ENCODE measurements at regions not wholly inside any gene's neighbourhood (a gene's known extent, or its start where the extent isn't known, plus 50 kb on each side); places are given as distances from the start of the nearest gene placed in this dataset.

DNA sequence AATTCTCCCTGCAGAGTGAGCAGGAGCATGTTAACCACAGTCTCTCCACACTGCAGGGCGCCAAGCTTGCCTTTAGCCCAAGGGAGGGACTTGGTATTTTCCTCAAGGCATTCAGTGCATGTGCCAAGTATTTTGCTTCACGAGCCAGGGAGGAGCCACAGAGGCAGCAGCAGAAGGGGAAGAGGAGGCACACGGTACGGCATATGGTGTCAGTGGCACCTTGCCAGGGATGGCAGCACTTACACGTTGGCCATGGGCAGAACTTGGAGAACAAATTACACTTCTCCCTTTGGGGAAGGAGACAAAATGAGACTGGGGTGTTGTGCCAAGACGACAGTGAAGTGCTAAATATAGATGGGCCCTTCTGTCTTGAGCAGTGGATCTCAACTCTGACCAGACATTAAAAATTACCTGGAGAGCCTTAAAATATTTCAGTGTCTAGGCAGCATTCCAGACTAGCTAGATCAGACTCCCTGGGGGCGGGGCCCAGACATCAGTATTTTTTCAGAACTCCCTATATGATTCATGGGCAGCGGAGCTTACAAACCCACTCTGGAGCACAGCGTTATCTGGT, 155.8 kb downstream of the DRD1 start:
- no peaks in the 10 kb centered on the region for H3K9me3 Mint-ChIP-seq
- peak overlapping the region; percentile 21 for H3K27ac Mint-ChIP-seq
- H3K36me3 Mint-ChIP-seq: no peaks in the 10 kb centered on the region
- DNase-seq (ENCODE audit: extremely low spot score, unreplicated experiment): no peak
- H3K4me1 Mint-ChIP-seq (ENCODE audit: unreplicated experiment): peaks cover 9% of the 10 kb centered on the region
- H3K4me3 Mint-ChIP-seq: no peak overlapping the region
- peaks cover 3% of the 10 kb centered on the region for H3K27me3 Mint-ChIP-seq
- TF ChIP-seq, protein P1, sequence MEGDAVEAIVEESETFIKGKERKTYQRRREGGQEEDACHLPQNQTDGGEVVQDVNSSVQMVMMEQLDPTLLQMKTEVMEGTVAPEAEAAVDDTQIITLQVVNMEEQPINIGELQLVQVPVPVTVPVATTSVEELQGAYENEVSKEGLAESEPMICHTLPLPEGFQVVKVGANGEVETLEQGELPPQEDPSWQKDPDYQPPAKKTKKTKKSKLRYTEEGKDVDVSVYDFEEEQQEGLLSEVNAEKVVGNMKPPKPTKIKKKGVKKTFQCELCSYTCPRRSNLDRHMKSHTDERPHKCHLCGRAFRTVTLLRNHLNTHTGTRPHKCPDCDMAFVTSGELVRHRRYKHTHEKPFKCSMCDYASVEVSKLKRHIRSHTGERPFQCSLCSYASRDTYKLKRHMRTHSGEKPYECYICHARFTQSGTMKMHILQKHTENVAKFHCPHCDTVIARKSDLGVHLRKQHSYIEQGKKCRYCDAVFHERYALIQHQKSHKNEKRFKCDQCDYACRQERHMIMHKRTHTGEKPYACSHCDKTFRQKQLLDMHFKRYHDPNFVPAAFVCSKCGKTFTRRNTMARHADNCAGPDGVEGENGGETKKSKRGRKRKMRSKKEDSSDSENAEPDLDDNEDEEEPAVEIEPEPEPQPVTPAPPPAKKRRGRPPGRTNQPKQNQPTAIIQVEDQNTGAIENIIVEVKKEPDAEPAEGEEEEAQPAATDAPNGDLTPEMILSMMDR (conservative IDR thresholded peaks at IDR 0.05): no peak

DNA sequence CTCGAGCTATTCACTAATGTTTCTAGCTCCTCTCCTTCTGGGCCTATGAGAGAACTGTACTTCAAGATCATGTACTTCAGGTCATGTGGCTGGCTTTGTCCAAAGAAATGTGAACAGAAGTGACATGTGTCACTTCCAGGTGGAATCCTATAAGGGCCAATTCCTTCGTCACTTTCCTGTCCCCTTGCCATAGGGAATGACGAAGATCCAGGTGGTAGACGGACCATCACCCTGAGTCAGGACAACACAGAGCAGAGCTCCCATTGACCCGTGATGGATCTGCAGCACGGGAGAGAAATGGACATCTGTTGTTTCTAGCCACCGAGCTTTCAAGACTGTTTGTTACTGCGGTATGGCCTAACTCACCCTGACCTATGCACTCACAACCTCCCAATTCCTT, 157.0 kb downstream of the DRD1 start:
- Mint-ChIP-seq H3K9me3 (no peaks in the 10 kb centered on the region), H3K27ac (no peak overlapping the region), H3K27me3 (peaks cover 3% of the 10 kb centered on the region), H3K4me3 (no peak overlapping the region), H3K36me3 (no peaks in the 10 kb centered on the region), H3K4me1 (ENCODE audit: unreplicated experiment) (peaks cover 9% of the 10 kb centered on the region)
- TF ChIP-seq, protein P1 (conservative IDR thresholded peaks at IDR 0.05): no peak
- DNase-seq (ENCODE audit: extremely low spot score, unreplicated experiment): no peak

DNA sequence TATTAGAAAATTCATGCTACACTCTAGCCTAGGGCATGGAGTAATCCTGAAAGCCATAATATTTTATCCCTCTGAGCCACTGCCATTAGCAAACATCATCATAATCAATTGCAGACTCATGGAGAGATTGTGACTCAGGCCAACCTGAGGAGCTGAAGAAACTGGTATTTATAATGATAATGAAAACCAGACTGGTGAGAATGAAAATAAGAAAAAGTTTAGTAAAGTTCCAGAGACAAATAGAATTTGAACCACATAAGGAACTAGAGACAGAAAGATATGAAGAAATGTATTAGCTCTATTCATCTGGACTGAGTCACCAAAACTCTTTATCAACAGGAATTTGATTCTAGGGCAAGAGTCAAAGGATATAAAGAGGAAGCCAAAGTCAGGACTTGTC, 158.7 kb downstream of the DRD1 start:
- Mint-ChIP-seq H3K27ac (peak overlapping the region; percentile 18), H3K27me3 (peaks cover 3% of the 10 kb centered on the region), H3K4me1 (ENCODE audit: unreplicated experiment) (peaks cover 9% of the 10 kb centered on the region), H3K4me3 (no peak overlapping the region), H3K36me3 (no peaks in the 10 kb centered on the region), H3K9me3 (no peaks in the 10 kb centered on the region)
- no peak for DNase-seq (ENCODE audit: extremely low spot score, unreplicated experiment)
- TF ChIP-seq, protein P1 (conservative IDR thresholded peaks at IDR 0.05): no peak

DNA sequence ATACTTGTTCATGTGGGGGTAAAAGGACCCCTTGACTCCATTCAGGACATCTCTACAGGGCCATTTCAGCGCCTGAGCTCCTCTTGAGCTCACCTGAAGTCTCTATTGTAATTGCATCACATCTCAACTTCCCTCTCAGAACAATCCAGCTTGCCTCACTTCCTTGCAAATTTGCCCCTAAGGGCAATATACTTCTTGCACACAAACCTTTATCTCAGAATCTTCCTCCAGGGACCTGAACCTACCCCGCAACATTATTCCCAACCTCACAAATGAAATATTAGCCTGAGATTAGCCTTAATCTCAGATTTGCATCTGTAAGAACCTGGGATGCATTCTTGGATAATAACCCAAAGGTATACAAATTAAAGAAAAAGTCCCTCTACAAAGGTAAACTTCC, 159.2 kb downstream of the DRD1 start:
- Mint-ChIP-seq H3K27me3 (peaks cover 3% of the 10 kb centered on the region), H3K27ac (peak overlapping the region; percentile 18), H3K36me3 (no peaks in the 10 kb centered on the region), H3K9me3 (no peaks in the 10 kb centered on the region), H3K4me1 (ENCODE audit: unreplicated experiment) (peaks cover 9% of the 10 kb centered on the region), H3K4me3 (no peak overlapping the region)
- DNase-seq (ENCODE audit: extremely low spot score, unreplicated experiment): no peak
- TF ChIP-seq, protein P1 (conservative IDR thresholded peaks at IDR 0.05): no peak

DNA sequence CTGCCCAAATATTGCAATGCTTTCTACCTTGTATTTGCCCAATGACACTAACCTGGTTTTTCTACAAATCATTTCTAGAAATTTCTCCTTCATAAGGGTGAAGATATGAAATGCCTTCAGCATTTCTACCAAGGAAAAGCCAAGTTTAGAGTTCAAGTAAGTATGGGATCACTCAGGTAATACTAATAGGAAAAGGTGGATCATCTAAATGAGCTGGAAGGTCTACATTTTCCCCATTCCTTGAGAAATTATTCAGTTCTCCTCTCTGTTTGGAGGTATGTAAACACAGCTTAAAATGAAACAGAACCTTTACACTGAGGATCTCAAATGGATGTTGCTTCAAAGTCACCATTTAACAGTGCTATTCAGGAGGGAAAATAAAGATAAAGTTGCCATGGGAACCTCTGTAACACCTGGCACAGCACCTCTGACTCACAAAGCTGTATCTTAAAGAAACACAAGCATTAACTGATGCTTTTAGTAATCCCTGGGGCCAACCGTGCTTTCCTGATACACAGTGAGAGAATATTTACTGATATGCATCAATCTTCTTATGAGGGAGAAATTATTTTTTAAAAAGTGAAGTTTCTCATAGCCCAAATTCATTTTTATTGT, 161.3 kb downstream of the DRD1 start:
- Mint-ChIP-seq H3K27ac (no peak overlapping the region), H3K4me3 (no peak overlapping the region), H3K27me3 (peaks cover 3% of the 10 kb centered on the region), H3K36me3 (no peaks in the 10 kb centered on the region), H3K4me1 (ENCODE audit: unreplicated experiment) (no peaks in the 10 kb centered on the region), H3K9me3 (no peaks in the 10 kb centered on the region)
- TF ChIP-seq, protein P1 (conservative IDR thresholded peaks at IDR 0.05): no peak
- no peak for DNase-seq (ENCODE audit: extremely low spot score, unreplicated experiment)

Data from type B pancreatic cell (in vitro differentiated cells).